OCI-LY3 (cell line): ENCODE measurements at regions not wholly inside any gene's neighbourhood (a gene's known extent, or its start where the extent isn't known, plus 50 kb on each side); places are given as distances from the start of the nearest gene placed in this dataset.

ENCODE experiments used
- H2AFZ ChIP-seq: fragments of 200-600, 300-600 bp; shearing (Covaris generic); 2 replicates; pipeline ENCODE4 v1.6.0; 2014; ENCODE audit warnings: antibody characterized with exemption, low read depth, low read length
- H3K27ac ChIP-seq: fragments of 200-600, 300-600 bp; sonication (generic); 2 replicates; pipeline ENCODE4 v1.5.1; 2014; ENCODE audit warnings: mild to moderate bottlenecking, low read length, moderate library complexity, mixed read lengths
- H3K27me3 ChIP-seq: fragments of 200-600, 300-600 bp; sonication (generic); 2 replicates; pipeline ENCODE4 v1.6.1; 2014; ENCODE audit warnings: low read depth, low read length, mixed read lengths
- H3K36me3 ChIP-seq: fragments of 200-600, 300-600 bp; sonication (generic); replicated peaks from 2 replicates; pipeline ENCODE3; 2014; ENCODE audit warnings: low read depth, low read length, mixed read lengths
- H3K4me1 ChIP-seq: fragments of 300-600, 200-600 bp; sonication (generic); 2 replicates; pipeline ENCODE4 v1.6.1; 2014; ENCODE audit warnings: low read length, mixed read lengths
- H3K4me2 ChIP-seq: fragments of 200-600, 300-600 bp; sonication (generic); 2 replicates; pipeline ENCODE4 v1.6.1; 2014; ENCODE audit warnings: low read length, mixed read lengths
- H3K4me3 ChIP-seq: fragments of 300-600, 200-600 bp; sonication (generic); 2 replicates; pipeline ENCODE4 v1.5.1; 2014; ENCODE audit warnings: antibody characterized with exemption, mild to moderate bottlenecking, low read length, moderate library complexity
- H3K79me2 ChIP-seq: fragments of 300-600, 200-600 bp; shearing (Covaris generic); 2 replicates; pipeline ENCODE4 v1.6.1; 2014; ENCODE audit warnings: mild to moderate bottlenecking, low read length, mixed read lengths
- H3K9ac ChIP-seq: fragments of 300-600, 200-600 bp; shearing (Covaris generic); 2 replicates; pipeline ENCODE4 v1.6.0; 2014; ENCODE audit warnings: mild to moderate bottlenecking, low read length, moderate library complexity
- H3K9me3 ChIP-seq: fragments of 200-600, 300-600 bp; shearing (Covaris generic); 2 replicates; pipeline ENCODE4 v1.6.1; 2014; ENCODE audit warnings: low read length, mixed read lengths; ENCODE audit not compliant: insufficient read depth
- H4K20me1 ChIP-seq: fragments of 200-600, 300-600 bp; sonication (generic); 2 replicates; pipeline ENCODE4 v1.6.1; 2016; ENCODE audit warnings: low read length, mixed read lengths; ENCODE audit not compliant: insufficient read depth
- CTCF ChIP-seq: fragments of 200-600, 300-600 bp; sonication (generic); IDR thresholded peaks from 2 replicates; pipeline ENCODE4 v1.5.1; 2014; ENCODE audit warnings: antibody characterized with exemption, low read length, low read depth
- EZH2phosphoT487 ChIP-seq: fragments of 200-600 bp; shearing (Covaris generic); IDR thresholded peaks from 2 replicates; pipeline ENCODE4 v1.6.1; 2018; ENCODE audit warnings: antibody characterized with exemption, mixed run types, low read depth

- Histone ChIP-seq H3K27ac (no peak overlapping the region), H3K36me3 (no peaks in the 10 kb centered on the region), H3K79me2 (no peaks in the 10 kb centered on the region), H3K4me3 (no peak overlapping the region), H3K9me3 (no peaks in the 10 kb centered on the region), H3K9ac (no peak overlapping the region), H3K27me3 (no peaks in the 10 kb centered on the region), H3K4me1 (no peaks in the 10 kb centered on the region), H2AFZ (peak overlapping the region; percentile 55; the same call in 1 of the 2 replicates), H4K20me1 (no peaks in the 10 kb centered on the region), H3K4me2 (no peak overlapping the region)
- TF ChIP-seq CTCF (no peak), EZH2phosphoT487 (no peak)
These were observed 310.0 kb upstream of the AADAT start for GRCh38 chr4:170399581-170400293.

- no peaks in the 10 kb centered on the region for H4K20me1 ChIP-seq
- H3K79me2 ChIP-seq: no peaks in the 10 kb centered on the region
- no peaks in the 10 kb centered on the region for H3K4me1 ChIP-seq
- H3K27ac ChIP-seq: no peak overlapping the region
- H3K9ac ChIP-seq: no peak overlapping the region
- H3K27me3 ChIP-seq: no peaks in the 10 kb centered on the region
- H3K4me3 ChIP-seq: no peak overlapping the region
- no peaks in the 10 kb centered on the region for H3K36me3 ChIP-seq
- no peak overlapping the region for H2AFZ ChIP-seq
- H3K4me2 ChIP-seq: no peak overlapping the region
- TF ChIP-seq CTCF (no peak), EZH2phosphoT487 (no peak)
- H3K9me3 ChIP-seq: no peaks in the 10 kb centered on the region
These were observed 308.5 kb upstream of the AADAT start for GRCh38 chr4:170398218-170398617.

- Histone ChIP-seq H4K20me1 (no peaks in the 10 kb centered on the region), H3K36me3 (no peaks in the 10 kb centered on the region), H3K9ac (no peak overlapping the region), H3K9me3 (no peaks in the 10 kb centered on the region), H3K79me2 (no peaks in the 10 kb centered on the region), H2AFZ (no peak overlapping the region), H3K4me1 (no peaks in the 10 kb centered on the region), H3K27ac (no peak overlapping the region), H3K27me3 (no peaks in the 10 kb centered on the region), H3K4me3 (no peak overlapping the region), H3K4me2 (no peak overlapping the region)
- TF ChIP-seq CTCF: no peak
- TF ChIP-seq EZH2phosphoT487: no peak
These were observed 306.0 kb upstream of the AADAT start for GRCh38 chr4:170395773-170396172.

GRCh38 chr4:170391066-170391740 lies 301.4 kb upstream of the AADAT start:
- no peaks in the 10 kb centered on the region for H3K9me3 ChIP-seq
- TF ChIP-seq EZH2phosphoT487: no peak
- H3K27ac ChIP-seq: no peak overlapping the region
- H3K36me3 ChIP-seq: no peaks in the 10 kb centered on the region
- H3K4me3 ChIP-seq: no peak overlapping the region
- H3K4me2 ChIP-seq: no peak overlapping the region
- no peaks in the 10 kb centered on the region for H3K27me3 ChIP-seq
- no peaks in the 10 kb centered on the region for H3K4me1 ChIP-seq
- no peaks in the 10 kb centered on the region for H4K20me1 ChIP-seq
- no peaks in the 10 kb centered on the region for H3K79me2 ChIP-seq
- H3K9ac ChIP-seq: no peak overlapping the region
- 0 out of 2 replicates have a peak overlapping the region, but pooled peaks have one; percentile 15 for H2AFZ ChIP-seq
